GM23248 (cell line): ENCODE measurements at regions not wholly inside any gene's neighbourhood (a gene's known extent, or its start where the extent isn't known, plus 50 kb on each side); places are given as distances from the start of the nearest gene placed in this dataset.

ENCODE experiments used
- DNase-seq: peaks from one replicate; pipeline ENCODE4 v3.0.0-alpha.2; 2015
- H2AFZ ChIP-seq: fragments of 200-600 bp; sonication (generic); 2 replicates; pipeline ENCODE4 v1.6.1; 2016; ENCODE audit warnings: antibody characterized with exemption
- H3F3A ChIP-seq: fragments of 200-600 bp; sonication (generic); 2 replicates; pipeline ENCODE4 v1.6.1; 2016; ENCODE audit warnings: mild to moderate bottlenecking, antibody characterized with exemption, mixed run types; ENCODE audit not compliant: insufficient read depth
- H3K27ac ChIP-seq: fragments of 200-600 bp; sonication (generic); 2 replicates; pipeline ENCODE4 v1.5.1; 2016; ENCODE audit warnings: mild to moderate bottlenecking
- H3K27me3 ChIP-seq: fragments of 200-600 bp; sonication (generic); replicated peaks from 2 replicates; pipeline ENCODE4 v1.6.1; 2016; ENCODE audit warnings: mild to moderate bottlenecking; ENCODE audit not compliant: insufficient read depth
- H3K36me3 ChIP-seq: fragments of 200-600 bp; sonication (generic); 2 replicates; pipeline ENCODE4 v1.6.1; 2016; ENCODE audit warnings: low read depth, mild to moderate bottlenecking
- H3K4me1 ChIP-seq: fragments of 200-600 bp; sonication (generic); 2 replicates; pipeline ENCODE4 v1.6.1; 2016; ENCODE audit warnings: mild to moderate bottlenecking; ENCODE audit not compliant: insufficient read depth
- H3K4me2 ChIP-seq: fragments of 200-600 bp; sonication (generic); one replicate; pipeline ENCODE4 v1.6.1; 2016; ENCODE audit warnings: mild to moderate bottlenecking; ENCODE audit not compliant: unreplicated experiment
- H3K4me3 ChIP-seq: fragments of 200-600 bp; sonication (generic); 2 replicates; pipeline ENCODE4 v1.5.1; 2016; ENCODE audit warnings: mild to moderate bottlenecking
- H3K79me2 ChIP-seq: fragments of 200-600 bp; sonication (generic); 2 replicates; pipeline ENCODE4 v1.6.1; 2016; ENCODE audit warnings: mild to moderate bottlenecking; ENCODE audit not compliant: insufficient read depth
- H3K9ac ChIP-seq: fragments of 200-600 bp; sonication (generic); 2 replicates; pipeline ENCODE4 v1.6.1; 2016; ENCODE audit warnings: mild to moderate bottlenecking
- H3K9me2 ChIP-seq: fragments of 200-600 bp; sonication (generic); 2 replicates; pipeline ENCODE4 v1.6.1; 2016; ENCODE audit warnings: mixed run types, mild to moderate bottlenecking, moderate library complexity; ENCODE audit not compliant: insufficient read depth
- H3K9me3 ChIP-seq: fragments of 200-600 bp; sonication (generic); one replicate; pipeline ENCODE4 v1.6.1; 2017; ENCODE audit warnings: low read depth
- H4K20me1 ChIP-seq: fragments of 200-600 bp; sonication (generic); 2 replicates; pipeline ENCODE4 v1.6.0; 2016; ENCODE audit not compliant: insufficient read depth
- EZH2 ChIP-seq: fragments of 200-600 bp; sonication (generic); IDR thresholded peaks from 2 replicates; pipeline ENCODE4 v1.6.1; 2018; ENCODE audit warnings: antibody characterized with exemption, mild to moderate bottlenecking; ENCODE audit not compliant: insufficient read depth, poor library complexity, severe bottlenecking
- EZH2phosphoT487 ChIP-seq: fragments of 200-600 bp; sonication (generic); IDR thresholded peaks from 2 replicates; pipeline ENCODE4 v1.6.1; 2018; ENCODE audit warnings: antibody characterized with exemption, moderate library complexity, mild to moderate bottlenecking, low read depth; ENCODE audit not compliant: insufficient read depth
- WGBS, 2 experiments: methylation state at CpG; one replicate each; pipeline ENCODE4 v1.1.6; 2015 to 2017; ENCODE audit warnings: low lambda C conversion rate in 2 of 2, low coverage in 1 of 2; ENCODE audit errors: missing lambda C conversion rate in 2 of 2; 5-methylcytosine and 5-hydroxymethylcytosine counted together
- in situ Hi-C: fragments of 300-500 bp; cut with MboI; formaldehyde crosslinking; loops from 2 replicates; pipeline ENCODE4 v1.15.0; 2020

GRCh38 chr12:92573104-92573503 is 129.7 kb upstream of the PLEKHG7 start:
- in situ Hi-C loops, result loop anchor here (25.0 kb wide), 1 partner anchor 761 kb away; no protein-coding TSS in a partner anchor
- no peak overlapping the region for H3K4me2 ChIP-seq
- no peaks in the 10 kb centered on the region for H4K20me1 ChIP-seq
- DNase-seq, result no peak
- TF ChIP-seq EZH2phosphoT487 (no peak), EZH2 (no peak)
- H3K4me3 ChIP-seq, result no peak overlapping the region
- no peaks in the 10 kb centered on the region for H3K27me3 ChIP-seq
- H3K4me1 ChIP-seq, result peaks cover 10% of the 10 kb centered on the region
- H3K27ac ChIP-seq, result no peak overlapping the region
- WGBS, 2 experiments, result 97 to 100% methylated on average over 4 of the region's 4 CpGs
- no peaks in the 10 kb centered on the region for H3K79me2 ChIP-seq
- H3K9me3 ChIP-seq, result no peaks in the 10 kb centered on the region
- no peaks in the 10 kb centered on the region for H3K36me3 ChIP-seq
- H3K9ac ChIP-seq, result no peak overlapping the region
- H2AFZ ChIP-seq, result no peak overlapping the region
- H3K9me2 ChIP-seq, result no peaks in the 10 kb centered on the region
- H3F3A ChIP-seq, result no peaks in the 10 kb centered on the region

- no peak overlapping the region for H3K27ac ChIP-seq
Observed at GRCh38 chr12:92571844-92572543, 130.8 kb upstream of the PLEKHG7 start.

GRCh38 chr12:92571169-92571568 is 131.6 kb upstream of the PLEKHG7 start:
- H3K27me3 ChIP-seq, result no peaks in the 10 kb centered on the region
- in situ Hi-C loops, result loop anchor here (25.0 kb wide), 1 partner anchor 759 kb away; no protein-coding TSS in a partner anchor

More at GRCh38 chr12:92571844-92572543, 130.8 kb upstream of the PLEKHG7 start:
- Histone ChIP-seq H3K9me2 (no peaks in the 10 kb centered on the region), H3K4me1 (peaks cover 10% of the 10 kb centered on the region), H3K27me3 (no peaks in the 10 kb centered on the region), H3K79me2 (no peaks in the 10 kb centered on the region), H3K9ac (no peak overlapping the region), H3F3A (no peaks in the 10 kb centered on the region), H2AFZ (no peak overlapping the region), H3K4me2 (no peak overlapping the region), H4K20me1 (no peaks in the 10 kb centered on the region), H3K36me3 (no peaks in the 10 kb centered on the region), H3K9me3 (no peaks in the 10 kb centered on the region), H3K4me3 (no peak overlapping the region)
- DNase-seq, result peak; percentile 21
- in situ Hi-C loops, result loop anchor here (25.0 kb wide), 1 partner anchor 760 kb away; no protein-coding TSS in a partner anchor
- 82 to 85% methylated on average over 8 of the region's 8 CpGs for WGBS, 2 experiments
- no peak for TF ChIP-seq EZH2phosphoT487

GRCh38 chr12:92570056-92570753 is 132.6 kb upstream of the PLEKHG7 start:
- no peak overlapping the region for H3K9ac ChIP-seq
- no peaks in the 10 kb centered on the region for H3K27me3 ChIP-seq
- peaks cover 10% of the 10 kb centered on the region for H3K4me1 ChIP-seq
- no peaks in the 10 kb centered on the region for H3K36me3 ChIP-seq
- H3K9me2 ChIP-seq, result no peaks in the 10 kb centered on the region
- no peak overlapping the region for H3K4me2 ChIP-seq
- H4K20me1 ChIP-seq, result no peaks in the 10 kb centered on the region
- TF ChIP-seq EZH2 (no peak), EZH2phosphoT487 (no peak)
- H2AFZ ChIP-seq, result no peak overlapping the region
- in situ Hi-C loops, result loop anchor here (25.0 kb wide), 1 partner anchor 758 kb away; no protein-coding TSS in a partner anchor
- no peaks in the 10 kb centered on the region for H3K79me2 ChIP-seq
- whole genome bisulfite sequencing, 2 experiments, result 22 to 24% methylated on average over 4 of the region's 4 CpGs
- no peak overlapping the region for H3K27ac ChIP-seq
- H3K9me3 ChIP-seq, result no peaks in the 10 kb centered on the region
- no peaks in the 10 kb centered on the region for H3F3A ChIP-seq
- peak; percentile 79 for DNase-seq
- H3K4me3 ChIP-seq, result no peak overlapping the region

More at GRCh38 chr12:92571169-92571568, 131.6 kb upstream of the PLEKHG7 start:
- Histone ChIP-seq H3K36me3 (no peaks in the 10 kb centered on the region), H3K27ac (no peak overlapping the region), H3K9me3 (no peaks in the 10 kb centered on the region), H3K9me2 (no peaks in the 10 kb centered on the region), H3K79me2 (no peaks in the 10 kb centered on the region), H3K4me3 (no peak overlapping the region), H3K4me1 (peaks cover 10% of the 10 kb centered on the region), H4K20me1 (no peaks in the 10 kb centered on the region), H3K9ac (no peak overlapping the region), H3F3A (no peaks in the 10 kb centered on the region), H3K4me2 (no peak overlapping the region), H2AFZ (no peak overlapping the region)
- TF ChIP-seq EZH2 (no peak), EZH2phosphoT487 (no peak)
- no peak for DNase-seq
- WGBS, 2 experiments, result 93 to 96% methylated on average over 4 of the region's 4 CpGs
